ENCODE measurements at regions not wholly inside any gene's neighbourhood (a gene's known extent, or its start where the extent isn't known, plus 50 kb on each side); places are given as distances from the start of the nearest gene placed in this dataset.

DNA sequence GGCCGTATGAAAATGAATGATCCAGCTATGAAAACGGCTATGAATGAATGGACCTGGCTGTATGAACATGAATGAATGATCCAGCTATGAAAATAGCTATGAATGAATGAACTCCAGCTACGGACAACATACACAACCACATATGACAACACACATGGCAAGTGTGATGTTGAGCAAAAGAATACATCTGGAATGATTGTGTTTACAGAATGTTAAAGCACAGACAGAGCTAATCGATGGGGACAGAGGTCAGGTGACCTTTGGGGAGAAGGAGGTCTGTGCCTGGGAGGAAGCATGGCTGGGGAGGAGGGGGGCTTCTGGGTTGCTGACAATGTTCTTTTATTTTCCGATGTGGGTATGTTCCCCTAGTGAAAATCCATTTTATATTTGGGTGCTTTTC is 174.0 kb upstream of the WSCD1 start:
- TF ChIP-seq, protein P1, sequence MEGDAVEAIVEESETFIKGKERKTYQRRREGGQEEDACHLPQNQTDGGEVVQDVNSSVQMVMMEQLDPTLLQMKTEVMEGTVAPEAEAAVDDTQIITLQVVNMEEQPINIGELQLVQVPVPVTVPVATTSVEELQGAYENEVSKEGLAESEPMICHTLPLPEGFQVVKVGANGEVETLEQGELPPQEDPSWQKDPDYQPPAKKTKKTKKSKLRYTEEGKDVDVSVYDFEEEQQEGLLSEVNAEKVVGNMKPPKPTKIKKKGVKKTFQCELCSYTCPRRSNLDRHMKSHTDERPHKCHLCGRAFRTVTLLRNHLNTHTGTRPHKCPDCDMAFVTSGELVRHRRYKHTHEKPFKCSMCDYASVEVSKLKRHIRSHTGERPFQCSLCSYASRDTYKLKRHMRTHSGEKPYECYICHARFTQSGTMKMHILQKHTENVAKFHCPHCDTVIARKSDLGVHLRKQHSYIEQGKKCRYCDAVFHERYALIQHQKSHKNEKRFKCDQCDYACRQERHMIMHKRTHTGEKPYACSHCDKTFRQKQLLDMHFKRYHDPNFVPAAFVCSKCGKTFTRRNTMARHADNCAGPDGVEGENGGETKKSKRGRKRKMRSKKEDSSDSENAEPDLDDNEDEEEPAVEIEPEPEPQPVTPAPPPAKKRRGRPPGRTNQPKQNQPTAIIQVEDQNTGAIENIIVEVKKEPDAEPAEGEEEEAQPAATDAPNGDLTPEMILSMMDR (IDR thresholded peaks at IDR 0.05): no peak
- no peak for TF ChIP-seq POLR2A (IDR thresholded peaks at IDR 0.05)
